ENCODE measurements at regions not wholly inside any gene's neighbourhood (a gene's known extent, or its start where the extent isn't known, plus 50 kb on each side); places are given as distances from the start of the nearest gene placed in this dataset.

GRCh38 chr9:95724253-95724991 lies 151.1 kb upstream of the ERCC6L2 start (continued):
- TF ChIP-seq ZNF800 (CRISPR knock-in tag; IDR thresholded peaks at IDR 0.05) (no peak), TRAFD1 (CRISPR knock-in tag; IDR thresholded peaks at IDR 0.05; ENCODE audit: borderline replicate concordance) (no peak), ZNF576 (CRISPR knock-in tag; IDR thresholded peaks at IDR 0.05) (no peak), TARDBP (CRISPR knock-in tag; IDR thresholded peaks at IDR 0.05) (peak; percentile 34; the same call in 1 of the 2 replicates), ZSCAN9 (CRISPR knock-in tag; IDR thresholded peaks at IDR 0.05; ENCODE audit: borderline replicate concordance) (0 out of 2 replicates have a peak, but pooled peaks have one; percentile 22), ZNF326 (CRISPR knock-in tag; IDR thresholded peaks at IDR 0.05; ENCODE audit: borderline replicate concordance) (no peak), EP300 (IDR thresholded peaks at IDR 0.05; ENCODE audit: low read depth in 2 of 2, low read length in 2 of 2) (peak in 1 of 2 experiments; percentile 94; a peak in 2 of 4 replicates), EP300 (CRISPR knock-in tag; IDR thresholded peaks at IDR 0.05; ENCODE audit: borderline replicate concordance) (peak; percentile 96), KLF6 (CRISPR knock-in tag; IDR thresholded peaks at IDR 0.05) (no peak), ZNF17 (CRISPR knock-in tag; IDR thresholded peaks at IDR 0.05) (no peak), ZNF549 (CRISPR knock-in tag; IDR thresholded peaks at IDR 0.05) (no peak), NRL (CRISPR knock-in tag; IDR thresholded peaks at IDR 0.05; ENCODE audit: borderline replicate concordance) (no peak), TFDP2 (CRISPR knock-in tag; IDR thresholded peaks at IDR 0.05) (no peak), TCF12 (IDR thresholded peaks at IDR 0.05) (no peak), TCF12 (CRISPR knock-in tag; IDR thresholded peaks at IDR 0.05) (no peak), ATF6 (CRISPR knock-in tag; conservative IDR thresholded peaks at IDR 0.05) (no peak), RAD21 (CRISPR knock-in tag; IDR thresholded peaks at IDR 0.05) (no peak), ZNF850 (CRISPR knock-in tag; conservative IDR thresholded peaks at IDR 0.05) (no peak), BCL3 (CRISPR knock-in tag; IDR thresholded peaks at IDR 0.05) (no peak), ZKSCAN5 (CRISPR knock-in tag; IDR thresholded peaks at IDR 0.05) (no peak), KLF11 (CRISPR knock-in tag; IDR thresholded peaks at IDR 0.05) (no peak), XRCC5 (optimal IDR thresholded peaks at IDR 0.05; ENCODE audit: low read length) (no peak), ZBTB42 (CRISPR knock-in tag; IDR thresholded peaks at IDR 0.05) (no peak)

All from HepG2 (cell line).